C4-2B (cell line): ENCODE measurements at regions not wholly inside any gene's neighbourhood (a gene's known extent, or its start where the extent isn't known, plus 50 kb on each side); places are given as distances from the start of the nearest gene placed in this dataset.

Source experiments
- ZFX ChIP-seq: fragments of 450-650 bp; IDR thresholded peaks from 2 replicates; pipeline ENCODE4 v1.6.1; 2017
- TF ChIP-seq, protein P1 (sequence below): fragments of 450-650 bp; conservative IDR thresholded peaks from 2 replicates; pipeline ENCODE4 v1.5.1; 2017; ENCODE audit warnings: mild to moderate bottlenecking

GRCh38 chr11:27266125-27266524 lies 96.9 kb downstream of the CCDC34 start:
- TF ChIP-seq, protein P1, sequence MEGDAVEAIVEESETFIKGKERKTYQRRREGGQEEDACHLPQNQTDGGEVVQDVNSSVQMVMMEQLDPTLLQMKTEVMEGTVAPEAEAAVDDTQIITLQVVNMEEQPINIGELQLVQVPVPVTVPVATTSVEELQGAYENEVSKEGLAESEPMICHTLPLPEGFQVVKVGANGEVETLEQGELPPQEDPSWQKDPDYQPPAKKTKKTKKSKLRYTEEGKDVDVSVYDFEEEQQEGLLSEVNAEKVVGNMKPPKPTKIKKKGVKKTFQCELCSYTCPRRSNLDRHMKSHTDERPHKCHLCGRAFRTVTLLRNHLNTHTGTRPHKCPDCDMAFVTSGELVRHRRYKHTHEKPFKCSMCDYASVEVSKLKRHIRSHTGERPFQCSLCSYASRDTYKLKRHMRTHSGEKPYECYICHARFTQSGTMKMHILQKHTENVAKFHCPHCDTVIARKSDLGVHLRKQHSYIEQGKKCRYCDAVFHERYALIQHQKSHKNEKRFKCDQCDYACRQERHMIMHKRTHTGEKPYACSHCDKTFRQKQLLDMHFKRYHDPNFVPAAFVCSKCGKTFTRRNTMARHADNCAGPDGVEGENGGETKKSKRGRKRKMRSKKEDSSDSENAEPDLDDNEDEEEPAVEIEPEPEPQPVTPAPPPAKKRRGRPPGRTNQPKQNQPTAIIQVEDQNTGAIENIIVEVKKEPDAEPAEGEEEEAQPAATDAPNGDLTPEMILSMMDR: no peak
- no peak for TF ChIP-seq ZFX
